NCI-H2081 treated with DMSO at 0.1 percent for 48 hours (cell line): ENCODE measurements at regions not wholly inside any gene's neighbourhood (a gene's known extent, or its start where the extent isn't known, plus 50 kb on each side); places are given as distances from the start of the nearest gene placed in this dataset.
"Not testable (repeated sequence)": the region's sequence is repeated elsewhere in the genome, so short reads cannot be mapped to it uniquely, and the experiment has no call there.

ENCODE experiments used
- DNase-seq: peaks from one replicate; lab custom pipeline; 2025; lab: John Stamatoyannopoulos, UW

GRCh38 chr6:97450087-97450486, 167.1 kb upstream of the MMS22L start:
- DNase-seq, result no peak

- DNase-seq, result no peak
Observed at GRCh38 chr6:97456070-97456469, 173.1 kb upstream of the MMS22L start.

- no peak for DNase-seq
Observed at GRCh38 chr6:97459535-97459934, 176.5 kb upstream of the MMS22L start.

- no peak for DNase-seq
Observed at GRCh38 chr6:97459986-97460385, 177.0 kb upstream of the MMS22L start.

GRCh38 chr6:97460394-97461080, 177.5 kb upstream of the MMS22L start:
- DNase-seq, result no peak

- DNase-seq, result no peak
Observed at GRCh38 chr6:97461218-97461617, 178.2 kb upstream of the MMS22L start.

GRCh38 chr6:97462031-97462430, 179.0 kb upstream of the MMS22L start:
- no peak for DNase-seq

GRCh38 chr6:97462938-97463598, 180.1 kb upstream of the MMS22L start:
- DNase-seq, result no peak

- DNase-seq, result no peak
Observed at GRCh38 chr6:97465877-97466561, 183.0 kb upstream of the MMS22L start.

GRCh38 chr6:97468981-97469380, 186.0 kb upstream of the MMS22L start:
- DNase-seq, result no peak

GRCh38 chr6:97469451-97469850, 186.4 kb upstream of the MMS22L start:
- no peak for DNase-seq

- DNase-seq, result no peak
Observed at GRCh38 chr6:97470322-97470721, 187.3 kb upstream of the MMS22L start.

GRCh38 chr6:97473979-97474378, 191.0 kb upstream of the MMS22L start:
- DNase-seq, result no peak

- peak; percentile 52 for DNase-seq
Observed at GRCh38 chr6:97497713-97498331, 214.8 kb upstream of the MMS22L start.

GRCh38 chr6:97501853-97502252, 218.8 kb upstream of the MMS22L start:
- DNase-seq, result no peak

GRCh38 chr6:97508646-97509045, 225.6 kb upstream of the MMS22L start:
- DNase-seq, result no peak

- not testable (repeated sequence) for DNase-seq
Observed at GRCh38 chr6:97513260-97513659, 230.2 kb upstream of the MMS22L start.

GRCh38 chr6:97524811-97525210, 241.8 kb upstream of the MMS22L start:
- peak; percentile 14 for DNase-seq

- no peak for DNase-seq
Observed at GRCh38 chr6:97535800-97536199, 252.8 kb upstream of the MMS22L start.

GRCh38 chr6:97548354-97548753, 265.3 kb upstream of the MMS22L start:
- no peak for DNase-seq

- DNase-seq, result no peak
Observed at GRCh38 chr6:97557355-97557754, 274.3 kb upstream of the MMS22L start.

GRCh38 chr6:97563529-97563928, 280.5 kb upstream of the MMS22L start:
- DNase-seq, result no peak

GRCh38 chr6:97572943-97573342, 289.9 kb upstream of the MMS22L start:
- no peak for DNase-seq
